Activated naive CD4-positive, alpha-beta T cell treated with anti-CD3 and anti-CD28 coated beads, Interleukin-2, amount 50 U/mL, for 72 hours (primary cell): ENCODE measurements at regions not wholly inside any gene's neighbourhood (a gene's known extent, or its start where the extent isn't known, plus 50 kb on each side); places are given as distances from the start of the nearest gene placed in this dataset.
A peak's percentile ranks its signal among the peaks of the same experiment; 100 is the strongest.
"Not testable (repeated sequence)": the region's sequence is repeated elsewhere in the genome, so short reads cannot be mapped to it uniquely, and the experiment has no call there.

Experiments used
- ATAC-seq, 2 donors: fragments of 150-1000 bp; cut with Tn5 transposase; 2 replicates each; pipeline ENCODE4 v1.10.0; 2021; ENCODE audit warnings: mild to moderate bottlenecking in 2 of 2, moderate library complexity in 2 of 2
- DNase-seq, 2 donors: peaks; one replicate each; pipeline ENCODE4 v3.0.0; 2021 to 2022; ENCODE audit warnings: low spot score in 2 of 2
- H3K27ac Mint-ChIP-seq, 2 donors: one replicate each; pipeline ENCODE4 v1.8.0; 2022; ENCODE audit warnings: mild to moderate bottlenecking in 2 of 2, mixed read lengths in 2 of 2
- H3K36me3 Mint-ChIP-seq, 2 donors: one replicate each; pipeline ENCODE4 v1.8.0; 2022; ENCODE audit warnings: mixed read lengths in 2 of 2
- H3K9me3 Mint-ChIP-seq, 2 donors: one replicate each; pipeline ENCODE4 v1.8.0; 2022; ENCODE audit warnings: mixed read lengths in 2 of 2

DNA sequence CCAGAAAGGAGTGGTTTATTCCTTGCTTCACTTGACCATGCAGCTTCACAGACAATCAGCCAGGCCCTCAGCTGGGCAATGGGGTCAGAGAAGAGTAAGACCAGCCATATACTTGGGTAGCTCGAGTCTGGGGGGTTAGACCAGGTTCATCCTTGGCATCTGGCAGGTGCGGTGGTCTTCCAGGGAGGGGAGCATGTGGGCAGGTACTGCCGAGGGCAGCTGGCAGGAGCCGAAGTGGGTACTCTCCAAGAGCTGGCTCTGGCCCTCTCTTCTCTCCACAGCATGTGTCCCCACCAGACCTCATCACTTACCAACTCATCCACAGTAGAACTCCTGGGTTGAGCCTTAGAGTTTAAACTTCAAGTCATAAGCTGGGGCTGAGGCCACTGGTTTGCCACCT, 156.8 kb downstream of the FOXD2 start:
- H3K27ac Mint-ChIP-seq: no peak overlapping the region
- ATAC-seq: no peak
- peaks cover 8% of the 10 kb centered on the region in 2 donors for H3K9me3 Mint-ChIP-seq
- H3K36me3 Mint-ChIP-seq: peaks cover 0 to 11% of the 10 kb centered on the region in 2 donors
- DNase-seq: no peak

GRCh38 chr1:47596328-47596727, 158.5 kb downstream of the FOXD2 start:
- H3K9me3 Mint-ChIP-seq: peaks cover 8 to 15% of the 10 kb centered on the region in 2 donors
- ATAC-seq (no peak), DNase-seq (no peak)
- H3K27ac Mint-ChIP-seq: no peak overlapping the region
- H3K36me3 Mint-ChIP-seq: peaks cover 0 to 11% of the 10 kb centered on the region in 2 donors

GRCh38 chr1:47598357-47598756, 160.5 kb downstream of the FOXD2 start:
- Mint-ChIP-seq H3K9me3 (peaks cover 23 to 27% of the 10 kb centered on the region in 2 donors), H3K36me3 (peaks cover 0 to 30% of the 10 kb centered on the region in 2 donors), H3K27ac (no peak overlapping the region)
- ATAC-seq (no peak), DNase-seq (no peak)

GRCh38 chr1:47599777-47600176, 161.9 kb downstream of the FOXD2 start:
- Mint-ChIP-seq H3K9me3 (peaks cover 25 to 27% of the 10 kb centered on the region in 2 donors), H3K27ac (no peak overlapping the region), H3K36me3 (peaks cover 0 to 26% of the 10 kb centered on the region in 2 donors)
- no peak for DNase-seq
- no peak for ATAC-seq

DNA sequence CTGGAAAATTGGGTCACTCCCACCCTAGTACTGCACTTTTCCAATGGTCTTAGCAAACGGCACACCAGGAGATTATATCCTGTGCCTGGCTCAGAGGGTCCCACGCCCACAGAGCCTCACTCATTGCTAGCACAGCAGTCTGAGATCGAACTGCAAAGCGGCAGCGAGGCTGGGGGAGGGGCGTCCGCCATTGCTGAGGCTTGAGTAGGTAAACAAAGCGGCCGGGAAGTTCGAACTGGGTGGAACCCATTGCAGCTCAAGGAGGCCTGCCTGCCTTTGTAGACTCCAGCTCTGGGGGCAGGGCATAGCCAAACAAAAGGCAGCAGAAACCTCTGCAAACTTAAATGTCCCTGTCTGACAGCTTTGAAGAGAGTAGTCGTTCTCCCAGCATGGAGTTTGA, 164.6 kb downstream of the FOXD2 start:
- peaks cover 30 to 36% of the 10 kb centered on the region in 2 donors for H3K9me3 Mint-ChIP-seq
- DNase-seq, ATAC-seq, H3K27ac Mint-ChIP-seq: not testable (repeated sequence)
- peaks cover 0 to 26% of the 10 kb centered on the region in 2 donors for H3K36me3 Mint-ChIP-seq

DNA sequence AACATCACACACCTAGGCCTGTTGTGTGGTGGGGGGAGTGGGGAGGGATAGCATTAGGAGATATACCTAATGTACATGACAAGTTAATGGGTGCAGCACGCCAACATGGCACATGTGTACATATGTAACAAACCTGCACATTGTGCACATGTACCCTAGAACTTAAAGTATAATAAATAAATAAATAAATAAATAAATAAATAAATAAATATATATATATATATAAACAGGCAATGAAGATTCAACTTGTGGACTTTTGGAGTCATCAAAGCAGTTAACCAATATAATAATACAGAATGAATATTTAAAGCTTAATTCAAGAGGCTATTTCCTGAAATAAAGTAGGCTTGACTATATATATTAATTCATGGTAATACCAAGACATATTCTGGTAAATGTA, 167.0 kb downstream of the FOXD2 start:
- not testable (repeated sequence) for ATAC-seq

DNA sequence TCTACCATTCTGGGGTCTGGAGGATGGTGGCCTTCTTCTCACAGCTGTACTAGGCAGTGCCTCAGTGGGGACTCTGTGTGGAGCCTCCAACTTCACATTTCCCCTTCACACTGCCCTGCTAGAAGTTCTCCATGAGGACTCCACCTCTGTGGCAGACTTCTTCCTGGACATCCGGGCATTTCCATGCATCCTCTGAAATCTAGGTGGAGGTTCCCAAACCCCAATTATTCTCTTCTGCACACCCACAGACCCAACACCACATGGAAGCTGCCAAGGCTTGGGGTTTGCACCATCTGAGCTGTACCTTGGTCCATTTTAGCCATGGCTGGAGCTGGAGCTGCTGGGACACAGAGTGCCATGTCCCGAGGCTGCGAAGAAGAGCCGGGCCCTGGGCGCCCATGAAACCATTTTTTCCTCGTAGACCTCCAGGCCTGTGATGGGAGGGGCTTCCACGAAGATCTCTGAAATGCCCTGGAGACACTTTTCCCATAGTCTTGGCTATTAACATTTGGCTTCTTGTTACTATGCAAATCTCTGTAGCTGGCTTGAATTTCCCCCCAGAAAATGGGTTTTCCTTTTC, 170.5 kb downstream of the FOXD2 start:
- ATAC-seq: no peak
- H3K9me3 Mint-ChIP-seq: peaks cover 10 to 15% of the 10 kb centered on the region in 2 donors

More for the DNA sequence above, 167.0 kb downstream of the FOXD2 start:
- H3K27ac Mint-ChIP-seq, DNase-seq: not testable (repeated sequence)
- Mint-ChIP-seq H3K9me3 (peaks cover 26 to 31% of the 10 kb centered on the region in 2 donors), H3K36me3 (peaks cover 0 to 20% of the 10 kb centered on the region in 2 donors)

GRCh38 chr1:47611992-47612391, 174.1 kb downstream of the FOXD2 start:
- ATAC-seq (no peak), DNase-seq (no peak)
- H3K36me3 Mint-ChIP-seq: no peaks in the 10 kb centered on the region
- H3K9me3 Mint-ChIP-seq: peaks cover 4 to 5% of the 10 kb centered on the region in 2 donors
- no peak overlapping the region for H3K27ac Mint-ChIP-seq

More for the DNA sequence above, 170.5 kb downstream of the FOXD2 start:
- Mint-ChIP-seq H3K36me3 (peaks cover 0 to under 1% of the 10 kb centered on the region in 2 donors), H3K27ac (no peak overlapping the region)
- no peak for DNase-seq

DNA sequence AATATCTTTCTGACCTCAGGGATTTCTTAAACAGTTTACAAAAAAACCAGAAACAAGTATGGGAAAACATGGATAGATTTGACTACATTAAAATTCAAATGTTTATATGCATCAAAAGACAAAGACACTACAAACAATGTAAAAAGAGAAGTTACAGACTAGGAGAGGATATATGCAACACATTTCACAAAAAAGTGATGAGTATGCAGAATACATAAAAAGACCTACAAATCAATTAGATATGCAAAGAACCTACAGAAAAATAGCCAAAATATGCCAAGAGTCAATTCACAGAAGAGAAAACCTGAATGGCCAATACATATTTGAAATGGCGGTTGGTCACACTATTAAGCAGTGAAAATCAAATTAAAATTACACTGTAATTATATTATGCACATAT, 175.0 kb downstream of the FOXD2 start:
- no peak for DNase-seq
- no peak for ATAC-seq
- Mint-ChIP-seq H3K27ac (no peak overlapping the region), H3K36me3 (no peaks in the 10 kb centered on the region), H3K9me3 (peaks cover 4 to 5% of the 10 kb centered on the region in 2 donors)

GRCh38 chr1:47616036-47616435, 178.2 kb downstream of the FOXD2 start:
- ATAC-seq (peak in 1 of 2 donors; percentile 18), DNase-seq (peak in 1 of 2 donors; percentile 18)
- Mint-ChIP-seq H3K9me3 (no peaks in the 10 kb centered on the region), H3K27ac (no peak overlapping the region), H3K36me3 (no peaks in the 10 kb centered on the region)

GRCh38 chr1:47616906-47617305, 179.1 kb downstream of the FOXD2 start:
- ATAC-seq (no peak), DNase-seq (peak in 1 of 2 donors; percentile 40)
- Mint-ChIP-seq H3K36me3 (no peaks in the 10 kb centered on the region), H3K9me3 (no peaks in the 10 kb centered on the region), H3K27ac (no peak overlapping the region)

- H3K9me3 Mint-ChIP-seq: no peaks in the 10 kb centered on the region
- DNase-seq (no peak), ATAC-seq (peak; percentile 37 to 82)
- H3K36me3 Mint-ChIP-seq: no peaks in the 10 kb centered on the region
- H3K27ac Mint-ChIP-seq: no peak overlapping the region
These were observed 179.8 kb downstream of the FOXD2 start for GRCh38 chr1:47617381-47618221.

DNA sequence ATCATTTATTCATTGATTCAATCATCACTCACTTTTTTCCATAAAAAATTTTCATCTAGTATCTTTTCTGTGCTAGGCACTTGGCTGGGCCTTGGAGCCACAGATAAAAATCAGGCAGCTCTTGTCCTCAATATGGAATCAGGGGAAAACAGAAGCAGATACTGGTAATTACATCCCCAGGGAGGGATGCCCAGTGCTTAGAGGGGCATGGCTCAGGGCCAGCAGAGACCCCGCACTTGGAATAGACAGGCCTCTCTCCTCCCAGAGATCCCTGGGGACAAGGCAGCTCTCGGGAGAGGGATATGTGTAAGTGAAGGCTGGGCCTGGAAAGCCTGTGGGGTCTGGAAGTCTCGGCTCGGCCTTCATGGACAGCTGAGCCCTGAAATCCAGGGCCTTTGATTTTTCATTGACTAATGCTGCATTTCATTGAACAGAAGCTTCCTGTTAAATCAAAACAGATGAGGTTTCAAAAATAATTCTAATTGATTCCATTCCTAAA, 180.4 kb downstream of the FOXD2 start:
- no peak for ATAC-seq
- no peaks in the 10 kb centered on the region for H3K9me3 Mint-ChIP-seq

DNA sequence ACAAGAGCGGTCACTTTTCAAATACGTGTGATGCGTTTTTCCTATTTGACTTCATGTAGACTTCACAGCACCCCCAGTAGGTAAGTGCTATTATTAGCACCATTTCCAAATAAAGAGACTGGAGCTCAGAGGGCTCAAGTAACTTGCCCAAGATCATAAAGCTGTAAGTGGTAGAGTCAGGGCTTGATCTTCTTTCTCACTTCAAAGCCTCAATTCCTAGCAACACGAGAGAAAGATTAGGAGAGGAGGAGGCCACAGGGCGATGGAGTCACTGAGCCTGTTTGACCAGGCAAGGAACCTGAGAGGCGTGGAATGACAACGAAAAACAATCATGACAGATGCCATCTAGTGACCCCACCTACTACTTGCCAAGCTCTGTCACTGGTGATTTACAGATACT, 181.0 kb downstream of the FOXD2 start:
- ATAC-seq (no peak), DNase-seq (no peak)
- H3K27ac Mint-ChIP-seq: no peak overlapping the region
- H3K36me3 Mint-ChIP-seq: no peaks in the 10 kb centered on the region
- no peaks in the 10 kb centered on the region for H3K9me3 Mint-ChIP-seq

More for the DNA sequence above, 180.4 kb downstream of the FOXD2 start:
- Mint-ChIP-seq H3K27ac (peak overlapping the region in 1 of 2 donors; percentile 24), H3K36me3 (no peaks in the 10 kb centered on the region)
- peak in 1 of 2 donors; percentile 28 for DNase-seq

DNA sequence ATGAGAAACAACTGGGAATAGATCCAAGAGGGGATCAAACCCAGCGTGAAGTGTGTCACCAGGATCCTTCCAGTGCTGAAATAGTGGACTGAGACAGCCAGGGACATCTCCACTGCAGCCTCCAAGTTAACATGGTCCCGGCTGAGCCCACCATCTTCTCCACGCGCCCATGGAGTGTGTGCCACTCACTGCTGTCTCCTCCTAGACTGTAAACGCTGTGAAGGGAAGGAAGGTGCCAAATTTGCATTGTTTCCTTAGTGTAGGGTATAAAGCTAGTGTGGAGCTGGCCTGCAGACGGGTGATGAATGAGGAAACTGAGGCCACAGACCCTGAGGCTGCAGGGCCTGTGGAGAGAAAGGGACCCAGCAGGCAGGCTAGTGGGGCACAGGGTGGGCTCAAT, 183.6 kb downstream of the FOXD2 start:
- no peak overlapping the region for H3K27ac Mint-ChIP-seq
- H3K36me3 Mint-ChIP-seq: no peaks in the 10 kb centered on the region
- DNase-seq: peak in 1 of 2 donors; percentile 28
- no peaks in the 10 kb centered on the region for H3K9me3 Mint-ChIP-seq
- ATAC-seq: no peak

GRCh38 chr1:47621977-47622376, 184.1 kb downstream of the FOXD2 start:
- H3K36me3 Mint-ChIP-seq: no peaks in the 10 kb centered on the region
- no peaks in the 10 kb centered on the region for H3K9me3 Mint-ChIP-seq
- H3K27ac Mint-ChIP-seq: no peak overlapping the region
- ATAC-seq: no peak
- no peak for DNase-seq

- no peak overlapping the region for H3K27ac Mint-ChIP-seq
These were observed 185.1 kb downstream of the FOXD2 start for GRCh38 chr1:47622776-47623556.

More at GRCh38 chr1:47622776-47623556, 185.1 kb downstream of the FOXD2 start:
- no peaks in the 10 kb centered on the region for H3K36me3 Mint-ChIP-seq
- no peak for DNase-seq
- ATAC-seq: no peak
- H3K9me3 Mint-ChIP-seq: no peaks in the 10 kb centered on the region
